ENCODE measurements at regions not wholly inside any gene's neighbourhood (a gene's known extent, or its start where the extent isn't known, plus 50 kb on each side); places are given as distances from the start of the nearest gene placed in this dataset.
"Not testable (repeated sequence)": the region's sequence is repeated elsewhere in the genome, so short reads cannot be mapped to it uniquely, and the experiment has no call there.

GRCh38 chr20:53774461-53775203 lies 181.0 kb upstream of the ZNF217 start:
- H3K27ac Mint-ChIP-seq = no peak overlapping the region
- H3K4me1 Mint-ChIP-seq = peaks cover 3% of the 10 kb centered on the region
- no peaks in the 10 kb centered on the region for H3K27me3 Mint-ChIP-seq
- no peak overlapping the region for H3K4me3 Mint-ChIP-seq
- no peak for DNase-seq (ENCODE audit: low spot score in 2 of 2)
- H3K36me3 Mint-ChIP-seq = no peaks in the 10 kb centered on the region
- ATAC-seq (ENCODE audit: low read depth) = no peak
- H3K9me3 Mint-ChIP-seq = no peaks in the 10 kb centered on the region

DNA sequence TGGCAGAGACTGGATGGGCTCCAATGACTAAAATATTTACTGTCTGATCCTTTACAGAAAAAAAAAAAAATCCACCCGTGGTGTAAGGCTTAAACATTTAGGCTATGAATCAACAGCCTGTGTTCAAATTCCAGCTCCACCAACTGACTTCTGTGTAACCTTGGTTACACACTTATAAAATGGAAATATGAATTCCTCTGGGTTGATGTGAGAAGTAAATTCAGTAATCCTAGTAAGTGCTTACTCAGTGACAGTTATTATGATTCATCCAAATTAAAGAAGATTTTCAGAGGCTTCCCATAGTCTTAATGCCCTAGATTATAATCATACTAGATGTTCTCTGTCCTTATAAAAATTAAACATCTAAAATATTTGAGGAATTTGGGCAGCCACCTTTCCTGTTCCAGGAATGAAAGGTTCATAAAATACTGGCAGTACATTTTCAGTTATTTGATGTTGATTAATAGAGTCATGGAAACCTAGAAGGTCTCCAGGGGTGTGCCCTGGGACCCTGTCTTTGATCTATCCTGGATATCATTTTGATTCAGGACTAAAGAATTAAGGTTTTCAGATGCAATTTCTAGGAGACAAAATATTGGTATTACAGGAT lies 180.3 kb upstream of the ZNF217 start:
- Mint-ChIP-seq H3K9me3 (no peaks in the 10 kb centered on the region), H3K36me3 (no peaks in the 10 kb centered on the region), H3K4me3 (no peak overlapping the region), H3K27me3 (no peaks in the 10 kb centered on the region), H3K27ac (no peak overlapping the region), H3K4me1 (peaks cover 6% of the 10 kb centered on the region)
- DNase-seq (ENCODE audit: low spot score in 2 of 2) (no peak), ATAC-seq (ENCODE audit: low read depth) (no peak)

DNA sequence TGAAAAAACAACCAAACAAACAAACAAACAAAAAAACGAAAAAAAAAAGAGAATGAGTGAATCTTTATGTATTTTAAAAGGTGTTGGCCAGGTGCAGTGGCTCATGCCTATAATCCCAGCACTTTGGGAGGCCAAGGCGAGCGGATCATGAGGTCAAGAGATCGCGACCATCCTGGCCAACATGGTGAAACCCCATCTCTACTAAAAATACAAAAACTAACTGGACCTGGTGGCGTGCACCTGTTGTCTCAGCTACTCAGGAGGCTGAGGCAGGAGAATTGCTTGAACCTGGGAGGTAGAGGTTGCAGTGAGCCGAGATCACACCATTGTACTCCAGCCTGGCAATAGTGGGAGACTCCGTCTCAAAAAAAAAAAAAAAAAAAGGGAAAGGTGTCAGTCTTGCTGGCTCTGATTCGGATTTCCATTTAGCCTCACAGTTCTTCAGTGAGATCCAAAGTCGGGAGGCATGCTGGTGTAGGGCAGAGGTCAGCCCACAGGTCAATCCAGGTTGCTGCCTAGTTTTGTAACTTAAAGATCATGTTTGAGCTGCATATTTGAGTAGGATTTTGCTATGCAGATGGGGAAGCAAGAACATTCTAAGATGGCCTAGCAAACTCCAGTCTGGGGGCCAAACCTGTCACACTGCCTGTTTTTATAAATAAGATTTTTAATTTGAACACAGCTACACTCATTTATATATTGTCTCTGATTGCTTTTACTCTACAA lies 179.6 kb upstream of the ZNF217 start:
- not testable (repeated sequence) for H3K27ac Mint-ChIP-seq; ATAC-seq (ENCODE audit: low read depth); H3K27me3 Mint-ChIP-seq; H3K4me1 Mint-ChIP-seq; H3K4me3 Mint-ChIP-seq; H3K36me3 Mint-ChIP-seq; H3K9me3 Mint-ChIP-seq; DNase-seq (ENCODE audit: low spot score in 2 of 2)

GRCh38 chr20:53769041-53769440 lies 175.4 kb upstream of the ZNF217 start:
- no peak overlapping the region for H3K27ac Mint-ChIP-seq
- H3K4me1 Mint-ChIP-seq = peaks cover 6% of the 10 kb centered on the region
- H3K36me3 Mint-ChIP-seq = no peaks in the 10 kb centered on the region
- H3K4me3 Mint-ChIP-seq = no peak overlapping the region
- DNase-seq (ENCODE audit: low spot score in 2 of 2) = no peak
- no peaks in the 10 kb centered on the region for H3K9me3 Mint-ChIP-seq
- ATAC-seq (ENCODE audit: low read depth) = no peak
- no peaks in the 10 kb centered on the region for H3K27me3 Mint-ChIP-seq

GRCh38 chr20:53768329-53768728 lies 174.7 kb upstream of the ZNF217 start:
- no peaks in the 10 kb centered on the region for H3K36me3 Mint-ChIP-seq
- no peak for DNase-seq (ENCODE audit: low spot score in 2 of 2)
- no peak overlapping the region for H3K4me3 Mint-ChIP-seq

DNA sequence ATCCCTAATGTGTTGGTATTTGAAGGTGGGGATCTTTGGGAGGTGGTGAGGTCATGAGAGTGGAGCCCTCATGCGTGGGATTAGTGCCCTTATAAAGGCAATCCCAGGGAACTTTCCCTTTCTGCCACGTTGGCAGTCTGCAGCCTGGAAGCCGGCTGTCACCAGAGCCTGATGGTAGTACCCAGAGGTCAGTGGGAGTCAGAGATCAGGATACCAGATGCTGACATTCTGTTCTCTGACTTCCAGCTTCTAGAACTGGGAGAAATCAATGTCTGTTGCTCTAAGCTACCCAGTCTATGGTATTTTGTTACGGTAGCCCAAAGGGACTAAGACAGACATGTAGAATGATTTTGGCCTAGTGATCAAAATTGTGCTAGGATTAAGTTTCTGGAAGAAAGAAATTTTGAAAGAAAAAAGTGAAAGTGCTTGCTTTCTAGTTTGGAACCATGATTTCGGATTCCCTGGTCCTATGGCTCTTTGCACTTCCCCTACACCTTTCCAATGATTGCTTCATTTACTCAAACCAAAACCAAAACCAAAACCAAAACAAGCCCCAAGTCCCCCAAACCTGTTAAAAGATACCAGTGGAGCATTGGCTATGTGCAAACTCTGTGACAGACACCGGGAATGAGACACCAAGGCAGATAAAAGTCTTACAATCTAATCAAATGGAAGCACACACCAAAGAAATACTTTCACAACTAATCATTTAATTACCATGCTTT lies 173.7 kb upstream of the ZNF217 start:
- no peaks in the 10 kb centered on the region for H3K36me3 Mint-ChIP-seq
- peaks cover 8% of the 10 kb centered on the region for H3K4me1 Mint-ChIP-seq
- ATAC-seq (ENCODE audit: low read depth) (peak; percentile 75), DNase-seq (ENCODE audit: low spot score in 2 of 2) (no peak)
- no peak overlapping the region for H3K27ac Mint-ChIP-seq
- H3K27me3 Mint-ChIP-seq = no peaks in the 10 kb centered on the region
- H3K9me3 Mint-ChIP-seq = no peaks in the 10 kb centered on the region
- H3K4me3 Mint-ChIP-seq = no peak overlapping the region

More at GRCh38 chr20:53768329-53768728, 174.7 kb upstream of the ZNF217 start:
- no peak for ATAC-seq (ENCODE audit: low read depth)
- Mint-ChIP-seq H3K9me3 (no peaks in the 10 kb centered on the region), H3K4me1 (peaks cover 6% of the 10 kb centered on the region), H3K27me3 (no peaks in the 10 kb centered on the region), H3K27ac (no peak overlapping the region)

DNA sequence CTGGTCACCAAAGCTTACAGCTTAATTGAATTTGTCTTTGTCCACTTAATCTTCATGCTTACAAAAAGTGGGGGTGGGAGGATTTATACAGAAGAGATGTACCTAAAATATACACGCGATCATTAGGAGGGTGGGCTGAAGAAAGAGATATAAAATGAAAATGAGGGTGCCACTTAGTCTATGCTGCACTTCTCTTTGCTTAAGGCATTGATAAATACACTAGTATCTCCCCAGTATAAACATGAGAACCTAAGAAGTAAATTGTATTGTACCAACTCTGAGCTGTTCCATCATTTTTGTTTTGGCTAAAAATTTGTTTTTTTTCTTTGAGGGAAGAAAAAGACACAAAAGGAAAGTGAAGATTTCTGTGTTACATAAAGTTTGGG lies 170.8 kb upstream of the ZNF217 start:
- no peak overlapping the region for H3K4me3 Mint-ChIP-seq
- H3K27ac Mint-ChIP-seq = no peak overlapping the region
- H3K4me1 Mint-ChIP-seq = peaks cover 12% of the 10 kb centered on the region
- no peaks in the 10 kb centered on the region for H3K27me3 Mint-ChIP-seq
- H3K36me3 Mint-ChIP-seq = no peaks in the 10 kb centered on the region
- H3K9me3 Mint-ChIP-seq = no peaks in the 10 kb centered on the region
- no peak for ATAC-seq (ENCODE audit: low read depth)
- no peak for DNase-seq (ENCODE audit: low spot score in 2 of 2)

- no peak for ATAC-seq (ENCODE audit: low read depth)
- no peak for DNase-seq (ENCODE audit: low spot score in 2 of 2)
- no peaks in the 10 kb centered on the region for H3K9me3 Mint-ChIP-seq
- H3K36me3 Mint-ChIP-seq = no peaks in the 10 kb centered on the region
- H3K4me3 Mint-ChIP-seq = no peak overlapping the region
- no peaks in the 10 kb centered on the region for H3K27me3 Mint-ChIP-seq
- H3K4me1 Mint-ChIP-seq = peaks cover 11% of the 10 kb centered on the region
- H3K27ac Mint-ChIP-seq = no peak overlapping the region
Measured at GRCh38 chr20:53763707-53764414, 170.2 kb upstream of the ZNF217 start.

DNA sequence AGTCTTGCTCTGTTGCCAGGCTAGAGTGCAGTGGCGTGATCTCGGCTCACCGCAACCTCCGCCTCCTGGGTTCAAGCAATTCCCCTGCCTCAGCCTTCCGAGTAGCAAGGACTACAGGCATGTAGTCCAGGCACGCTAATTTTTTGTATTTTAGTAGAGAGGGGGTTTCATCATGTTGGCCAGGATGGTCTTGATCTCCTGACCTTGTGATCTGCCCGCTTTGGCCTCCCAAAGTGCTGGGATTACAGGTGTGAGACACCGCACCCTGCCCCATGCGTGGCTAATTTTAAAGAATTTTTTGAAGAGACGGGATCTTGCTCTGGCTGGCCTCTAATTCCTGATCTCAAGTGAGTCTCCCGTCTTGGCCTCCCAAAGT lies 168.8 kb upstream of the ZNF217 start:
- not testable (repeated sequence) for H3K27me3 Mint-ChIP-seq; H3K9me3 Mint-ChIP-seq; H3K27ac Mint-ChIP-seq; ATAC-seq (ENCODE audit: low read depth); H3K4me3 Mint-ChIP-seq; H3K36me3 Mint-ChIP-seq; DNase-seq (ENCODE audit: low spot score in 2 of 2)
- H3K4me1 Mint-ChIP-seq = peaks cover 11% of the 10 kb centered on the region

- Mint-ChIP-seq H3K27me3 (no peaks in the 10 kb centered on the region), H3K4me3 (peak overlapping the region; percentile 43), H3K36me3 (no peaks in the 10 kb centered on the region), H3K4me1 (peaks cover 11% of the 10 kb centered on the region), H3K27ac (peak overlapping the region; percentile 75), H3K9me3 (no peaks in the 10 kb centered on the region)
- ATAC-seq (ENCODE audit: low read depth) = peak; percentile 99
- DNase-seq (ENCODE audit: low spot score in 2 of 2) = peak in 1 of 2 donors; percentile 38
Measured at GRCh38 chr20:53760025-53760441, 166.4 kb upstream of the ZNF217 start.

- H3K27ac Mint-ChIP-seq = no peak overlapping the region
- H3K27me3 Mint-ChIP-seq = no peaks in the 10 kb centered on the region
- H3K9me3 Mint-ChIP-seq = no peaks in the 10 kb centered on the region
- H3K4me1 Mint-ChIP-seq = peaks cover 20% of the 10 kb centered on the region
- H3K4me3 Mint-ChIP-seq = no peak overlapping the region
- DNase-seq (ENCODE audit: low spot score in 2 of 2) (no peak), ATAC-seq (ENCODE audit: low read depth) (no peak)
- no peaks in the 10 kb centered on the region for H3K36me3 Mint-ChIP-seq
Measured at GRCh38 chr20:53757472-53757913, 163.9 kb upstream of the ZNF217 start.

GRCh38 chr20:53755733-53756531 lies 162.3 kb upstream of the ZNF217 start:
- Mint-ChIP-seq H3K27me3 (no peaks in the 10 kb centered on the region), H3K4me3 (no peak overlapping the region), H3K27ac (peak overlapping the region; percentile 28), H3K4me1 (peaks cover 29% of the 10 kb centered on the region), H3K36me3 (no peaks in the 10 kb centered on the region), H3K9me3 (no peaks in the 10 kb centered on the region)
- DNase-seq (ENCODE audit: low spot score in 2 of 2) (no peak), ATAC-seq (ENCODE audit: low read depth) (no peak)

Measured in memory B cell (primary cell).